ENCODE measurements at regions not wholly inside any gene's neighbourhood (a gene's known extent, or its start where the extent isn't known, plus 50 kb on each side); places are given as distances from the start of the nearest gene placed in this dataset.
"Not testable (repeated sequence)": the region's sequence is repeated elsewhere in the genome, so short reads cannot be mapped to it uniquely, and the experiment has no call there.

DNA sequence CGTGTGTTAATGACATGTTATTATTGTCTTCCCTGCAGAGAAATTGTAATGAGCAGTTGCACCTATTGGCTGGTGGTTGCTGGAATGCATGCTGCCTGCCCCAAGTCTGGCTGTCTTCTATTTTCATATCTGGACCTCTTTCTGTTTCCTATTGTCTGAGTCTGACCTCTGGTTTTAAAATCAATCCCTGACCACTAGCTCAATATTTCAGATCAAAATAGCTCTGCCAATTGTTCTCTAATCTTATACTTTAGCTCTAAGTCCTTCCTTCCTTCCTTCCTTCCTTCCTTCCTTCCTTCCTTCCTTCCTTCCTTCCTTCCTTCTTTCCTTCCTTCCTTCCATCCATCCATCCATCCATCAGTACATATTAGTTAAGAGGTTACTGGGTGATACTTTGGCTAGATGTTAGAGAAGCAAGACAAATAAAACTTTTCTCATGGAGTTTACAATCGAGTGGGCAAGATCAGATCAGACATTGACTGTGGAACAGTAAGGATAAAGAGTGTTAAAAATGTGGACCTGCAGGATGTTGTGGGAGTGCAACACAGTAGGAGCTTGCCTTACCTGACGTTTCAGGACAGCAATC is 417.1 kb downstream of the SOCS6 start:
- H3K36me3 ChIP-seq (ENCODE audit: insufficient read depth, low read length), result no peaks in the 10 kb centered on the region
- Mint-ChIP-seq H3K27me3 (no peaks in the 10 kb centered on the region), H3K9me3 (peaks cover 1 to 8% (median 5%) of the 10 kb centered on the region in 8 donors), H3K4me1 (peaks cover 0 to 18% (median 7%) of the 10 kb centered on the region in 4 donors), H3K27ac (peak overlapping the region in 1 of 7 donors; percentile 11), H3K36me3 (no peaks in the 10 kb centered on the region), H3K4me3 (no peak overlapping the region)
- H3K9me3 ChIP-seq (ENCODE audit: control insufficient read depth in 1 of 2, low read length in 2 of 2), result no peaks in the 10 kb centered on the region
- no peak overlapping the region for H3K4me3 ChIP-seq (ENCODE audit: low read length in 2 of 2)
- intact Hi-C loops (cut with micrococcal nuclease), result no loop called here
- H3K27me3 ChIP-seq (ENCODE audit: insufficient read depth, low read length), result no peaks in the 10 kb centered on the region
- ChIA-PET POLR2A (ENCODE audit: partially characterized antibody) (no interaction called here), CTCF (ENCODE audit: partially characterized antibody) (interaction anchor here (1.4 kb wide), 1 partner anchor 47 kb away, joined by 3 read pairs; no protein-coding TSS in a partner anchor)
- no peaks in the 10 kb centered on the region for H3K4me1 ChIP-seq (ENCODE audit: insufficient read depth, low read length)
- H3K27ac ChIP-seq (ENCODE audit: low read depth, low read length), result no peak overlapping the region
- no peak for DNase-seq

GRCh38 chr18:70700496-70700895 is 411.7 kb downstream of the SOCS6 start:
- Mint-ChIP-seq H3K9me3 (peaks cover 0 to 15% (median 11%) of the 10 kb centered on the region in 8 donors), H3K27me3 (no peaks in the 10 kb centered on the region), H3K4me1 (peaks cover 0 to 2% (median 0%) of the 10 kb centered on the region in 4 donors), H3K27ac (no peak overlapping the region), H3K4me3 (no peak overlapping the region), H3K36me3 (peaks cover 0 to 3% of the 10 kb centered on the region in 2 donors)
- DNase-seq, result no peak
- Histone ChIP-seq H3K27me3 (ENCODE audit: insufficient read depth, low read length) (no peaks in the 10 kb centered on the region), H3K9me3 (ENCODE audit: control insufficient read depth in 1 of 2, low read length in 2 of 2) (peaks cover 0 to 5% of the 10 kb centered on the region in 2 donors), H3K4me3 (ENCODE audit: low read length in 2 of 2) (no peak overlapping the region), H3K36me3 (ENCODE audit: insufficient read depth, low read length) (no peaks in the 10 kb centered on the region), H3K27ac (ENCODE audit: low read depth, low read length) (no peak overlapping the region), H3K4me1 (ENCODE audit: insufficient read depth, low read length) (no peaks in the 10 kb centered on the region)
- POLR2A ChIA-PET (ENCODE audit: partially characterized antibody), result no interaction called here
- intact Hi-C loops (cut with micrococcal nuclease), result no loop called here
- CTCF ChIA-PET (ENCODE audit: partially characterized antibody), result no interaction called here

DNA sequence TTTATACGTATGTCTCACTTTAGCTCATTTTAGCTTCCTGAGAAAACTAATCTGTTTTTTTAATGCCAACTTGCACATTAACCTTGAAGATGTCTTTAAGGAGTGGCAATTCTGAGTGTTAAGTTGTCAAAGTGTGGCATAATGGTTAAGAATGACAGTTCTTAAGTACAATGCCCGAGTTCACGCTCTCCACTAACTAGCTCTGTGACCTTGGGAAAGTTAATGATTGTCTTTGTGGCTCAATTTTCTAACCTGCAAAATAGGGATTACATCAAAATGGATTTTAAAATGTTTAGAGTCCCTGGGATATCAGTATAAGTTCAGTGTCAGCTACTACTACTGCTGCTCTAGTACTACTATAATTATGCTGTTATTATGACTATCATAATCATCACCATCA is 409.7 kb downstream of the SOCS6 start:
- Histone ChIP-seq H3K27ac (ENCODE audit: low read depth, low read length) (no peak overlapping the region), H3K27me3 (ENCODE audit: insufficient read depth, low read length) (no peaks in the 10 kb centered on the region), H3K9me3 (ENCODE audit: control insufficient read depth in 1 of 2, low read length in 2 of 2) (peaks cover 0 to 5% of the 10 kb centered on the region in 2 donors), H3K4me3 (ENCODE audit: low read length in 2 of 2) (no peak overlapping the region), H3K36me3 (ENCODE audit: insufficient read depth, low read length) (no peaks in the 10 kb centered on the region), H3K4me1 (ENCODE audit: insufficient read depth, low read length) (no peaks in the 10 kb centered on the region)
- peaks cover 0 to 2% (median 0%) of the 10 kb centered on the region in 4 donors for H3K4me1 Mint-ChIP-seq
- ChIA-PET CTCF (ENCODE audit: partially characterized antibody) (no interaction called here), POLR2A (ENCODE audit: partially characterized antibody) (no interaction called here)
- H3K4me3 Mint-ChIP-seq, result no peak overlapping the region
- no peak for DNase-seq
- H3K27me3 Mint-ChIP-seq, result no peaks in the 10 kb centered on the region
- peaks cover 0 to 3% of the 10 kb centered on the region in 2 donors for H3K36me3 Mint-ChIP-seq
- H3K27ac Mint-ChIP-seq, result no peak overlapping the region
- intact Hi-C loops (cut with micrococcal nuclease), result no loop called here
- H3K9me3 Mint-ChIP-seq, result peaks cover 0 to 15% (median 11%) of the 10 kb centered on the region in 8 donors

GRCh38 chr18:70693246-70693645 is 404.4 kb downstream of the SOCS6 start:
- Mint-ChIP-seq H3K9me3 (peaks cover 0 to 20% (median 6%) of the 10 kb centered on the region in 8 donors), H3K4me3 (no peak overlapping the region)
- POLR2A ChIA-PET (ENCODE audit: partially characterized antibody), result interaction anchor here (0.5 to 1.2 kb wide), 2 partner anchors 11 to 45 kb away, joined by 3 read pairs; no protein-coding TSS in a partner anchor

GRCh38 chr18:70689765-70690164 is 400.9 kb downstream of the SOCS6 start:
- H3K4me3 ChIP-seq (ENCODE audit: low read length in 2 of 2); H3K4me1 ChIP-seq (ENCODE audit: insufficient read depth, low read length); H3K9me3 ChIP-seq (ENCODE audit: control insufficient read depth in 1 of 2, low read length in 2 of 2); H3K36me3 Mint-ChIP-seq; H3K4me1 Mint-ChIP-seq; H3K27me3 ChIP-seq (ENCODE audit: insufficient read depth, low read length); H3K36me3 ChIP-seq (ENCODE audit: insufficient read depth, low read length); H3K27ac Mint-ChIP-seq; intact Hi-C loops (cut with micrococcal nuclease); H3K27me3 Mint-ChIP-seq; H3K4me3 Mint-ChIP-seq; H3K27ac ChIP-seq (ENCODE audit: low read depth, low read length); DNase-seq; H3K9me3 Mint-ChIP-seq: not testable (repeated sequence)
- ChIA-PET CTCF (ENCODE audit: partially characterized antibody) (interaction anchor here (1.4 kb wide), 1 partner anchor 12 kb away, joined by 3 read pairs; no protein-coding TSS in a partner anchor), POLR2A (ENCODE audit: partially characterized antibody) (interaction anchor here (1.9 kb wide), 1 partner anchor 17 kb away, joined by 7 read pairs; no protein-coding TSS in a partner anchor)

More at GRCh38 chr18:70693246-70693645, 404.4 kb downstream of the SOCS6 start:
- Histone ChIP-seq H3K27ac (ENCODE audit: low read depth, low read length) (no peak overlapping the region), H3K9me3 (ENCODE audit: control insufficient read depth in 1 of 2, low read length in 2 of 2) (peaks cover 0 to 5% of the 10 kb centered on the region in 2 donors), H3K4me1 (ENCODE audit: insufficient read depth, low read length) (no peaks in the 10 kb centered on the region), H3K36me3 (ENCODE audit: insufficient read depth, low read length) (no peaks in the 10 kb centered on the region), H3K4me3 (ENCODE audit: low read length in 2 of 2) (no peak overlapping the region), H3K27me3 (ENCODE audit: insufficient read depth, low read length) (no peaks in the 10 kb centered on the region)
- Mint-ChIP-seq H3K27me3 (no peaks in the 10 kb centered on the region), H3K4me1 (peaks cover 0 to 8% (median 5%) of the 10 kb centered on the region in 4 donors), H3K36me3 (peaks cover 0 to 3% of the 10 kb centered on the region in 2 donors), H3K27ac (no peak overlapping the region)
- CTCF ChIA-PET (ENCODE audit: partially characterized antibody), result no interaction called here
- DNase-seq, result no peak
- intact Hi-C loops (cut with micrococcal nuclease), result no loop called here

GRCh38 chr18:70688286-70688685 is 399.4 kb downstream of the SOCS6 start:
- Histone ChIP-seq H3K4me1 (ENCODE audit: insufficient read depth, low read length) (peaks cover 10% of the 10 kb centered on the region), H3K4me3 (ENCODE audit: low read length in 2 of 2) (no peak overlapping the region), H3K9me3 (ENCODE audit: control insufficient read depth in 1 of 2, low read length in 2 of 2) (no peaks in the 10 kb centered on the region), H3K27me3 (ENCODE audit: insufficient read depth, low read length) (no peaks in the 10 kb centered on the region), H3K27ac (ENCODE audit: low read depth, low read length) (no peak overlapping the region), H3K36me3 (ENCODE audit: insufficient read depth, low read length) (no peaks in the 10 kb centered on the region)
- Mint-ChIP-seq H3K36me3 (no peaks in the 10 kb centered on the region), H3K4me3 (no peak overlapping the region), H3K27me3 (no peaks in the 10 kb centered on the region), H3K4me1 (peaks cover 8 to 21% (median 12%) of the 10 kb centered on the region in 4 donors), H3K9me3 (peaks cover 0 to 6% (median under 1%) of the 10 kb centered on the region in 8 donors), H3K27ac (peak overlapping the region in 3 of 7 donors; percentile 1 to 46 (median 5))
- CTCF ChIA-PET (ENCODE audit: partially characterized antibody), result interaction anchor here (1.0 to 1.4 kb wide), 2 partner anchors 10 to 90 kb away, joined by 3 read pairs; no protein-coding TSS in a partner anchor
- intact Hi-C loops (cut with micrococcal nuclease), result no loop called here
- DNase-seq, result no peak
- POLR2A ChIA-PET (ENCODE audit: partially characterized antibody), result interaction anchor here (1.9 kb wide), 1 partner anchor 16 kb away, joined by 7 read pairs; no protein-coding TSS in a partner anchor

- Mint-ChIP-seq H3K36me3 (no peaks in the 10 kb centered on the region), H3K27ac (peak overlapping the region in 1 of 7 donors; percentile 42), H3K4me3 (no peak overlapping the region), H3K27me3 (no peaks in the 10 kb centered on the region), H3K9me3 (peaks cover 0 to 5% (median 0%) of the 10 kb centered on the region in 8 donors), H3K4me1 (peaks cover 9 to 18% (median 13%) of the 10 kb centered on the region in 4 donors)
- Histone ChIP-seq H3K27me3 (ENCODE audit: insufficient read depth, low read length) (no peaks in the 10 kb centered on the region), H3K4me1 (ENCODE audit: insufficient read depth, low read length) (peaks cover 18% of the 10 kb centered on the region), H3K4me3 (ENCODE audit: low read length in 2 of 2) (no peak overlapping the region), H3K27ac (ENCODE audit: low read depth, low read length) (no peak overlapping the region), H3K36me3 (ENCODE audit: insufficient read depth, low read length) (no peaks in the 10 kb centered on the region), H3K9me3 (ENCODE audit: control insufficient read depth in 1 of 2, low read length in 2 of 2) (no peaks in the 10 kb centered on the region)
- ChIA-PET POLR2A (ENCODE audit: partially characterized antibody) (interaction anchor here (1.6 to 2.6 kb wide), 3 partner anchors 12 to 26 kb away, joined by 6 to 25 read pairs (median 7); no protein-coding TSS in a partner anchor), CTCF (ENCODE audit: partially characterized antibody) (interaction anchor here (1.1 kb wide), 1 partner anchor 31 kb away, joined by 3 read pairs; no protein-coding TSS in a partner anchor)
- intact Hi-C loops (cut with micrococcal nuclease), result loop anchor here (5.0 kb wide), 1 partner anchor 38 kb away; no protein-coding TSS in a partner anchor
- no peak for DNase-seq
These were observed 396.0 kb downstream of the SOCS6 start for GRCh38 chr18:70684821-70685220.
